Chondrocyte (in vitro differentiated cells): ENCODE measurements at regions not wholly inside any gene's neighbourhood (a gene's known extent, or its start where the extent isn't known, plus 50 kb on each side); places are given as distances from the start of the nearest gene placed in this dataset.
"Not testable (repeated sequence)": the region's sequence is repeated elsewhere in the genome, so short reads cannot be mapped to it uniquely, and the experiment has no call there.

ENCODE experiments used
- DNase-seq: peaks from one replicate; pipeline ENCODE4 v3.0.0; 2021; ENCODE audit warnings: mixed read lengths, low spot score
- H3K27ac Mint-ChIP-seq: one replicate; pipeline ENCODE4 v1.8.0; 2021; ENCODE audit warnings: mild to moderate bottlenecking, moderate library complexity, mixed read lengths; ENCODE audit not compliant: unreplicated experiment
- H3K27me3 Mint-ChIP-seq: 2 replicates; pipeline ENCODE4 v1.8.0; 2021; ENCODE audit warnings: low read depth, mixed read lengths
- H3K36me3 Mint-ChIP-seq: 2 replicates; pipeline ENCODE4 v1.8.0; 2021; ENCODE audit warnings: low read depth, mixed read lengths
- H3K4me1 Mint-ChIP-seq: 2 replicates; pipeline ENCODE4 v1.8.0; 2021; ENCODE audit warnings: low read depth, mild to moderate bottlenecking, mixed read lengths
- H3K4me3 Mint-ChIP-seq: one replicate; pipeline ENCODE4 v1.8.0; 2021; ENCODE audit warnings: mild to moderate bottlenecking, moderate library complexity, mixed read lengths; ENCODE audit not compliant: unreplicated experiment
- H3K9me3 Mint-ChIP-seq: 2 replicates; pipeline ENCODE4 v1.8.0; 2021; ENCODE audit warnings: low read depth, mixed read lengths
- CTCF ChIP-seq: fragments of 200-600 bp; sonication (generic); IDR thresholded peaks from 2 replicates; pipeline ENCODE4 v1.5.0; 2021; ENCODE audit warnings: antibody characterized with exemption, mild to moderate bottlenecking, moderate library complexity

GRCh38 chr1:177669161-177669560, 300.7 kb downstream of the SEC16B start:
- Mint-ChIP-seq H3K4me1 (no peaks in the 10 kb centered on the region), H3K27me3 (no peaks in the 10 kb centered on the region), H3K9me3 (no peaks in the 10 kb centered on the region), H3K27ac (no peak overlapping the region), H3K4me3 (no peak overlapping the region), H3K36me3 (no peaks in the 10 kb centered on the region)
- DNase-seq: no peak
- no peak for TF ChIP-seq CTCF

GRCh38 chr1:177665935-177666334, 303.9 kb downstream of the SEC16B start:
- Mint-ChIP-seq H3K9me3 (peaks cover 3% of the 10 kb centered on the region), H3K27ac (no peak overlapping the region), H3K4me3 (no peak overlapping the region), H3K4me1 (no peaks in the 10 kb centered on the region), H3K27me3 (peaks cover 3% of the 10 kb centered on the region), H3K36me3 (no peaks in the 10 kb centered on the region)
- no peak for DNase-seq
- no peak for TF ChIP-seq CTCF

DNA sequence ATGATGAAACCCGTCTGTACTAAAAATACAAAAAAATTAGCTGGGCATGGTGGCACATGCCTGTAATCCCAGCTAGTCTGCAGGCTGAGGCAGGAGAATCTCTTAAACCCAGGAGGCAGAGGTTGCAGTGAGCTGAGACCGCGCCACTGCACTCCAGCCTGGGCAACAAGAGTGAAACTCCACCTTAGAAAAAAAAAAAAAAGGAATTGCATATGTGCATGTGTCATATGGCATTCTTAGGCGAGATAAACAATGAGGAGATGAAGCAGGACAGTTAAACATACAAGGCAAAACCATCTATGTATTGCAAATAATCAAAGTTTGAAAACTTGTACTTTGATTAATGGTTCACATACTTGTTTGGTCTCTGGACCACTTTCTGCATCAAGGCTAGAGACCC, 305.1 kb downstream of the SEC16B start:
- not testable (repeated sequence) for H3K27me3 Mint-ChIP-seq, H3K27ac Mint-ChIP-seq, H3K9me3 Mint-ChIP-seq, H3K4me3 Mint-ChIP-seq, H3K36me3 Mint-ChIP-seq, DNase-seq, H3K4me1 Mint-ChIP-seq

GRCh38 chr1:177660188-177660587, 309.7 kb downstream of the SEC16B start:
- Mint-ChIP-seq H3K27me3 (peaks cover 16% of the 10 kb centered on the region), H3K4me3 (no peak overlapping the region), H3K36me3 (no peaks in the 10 kb centered on the region), H3K27ac (no peak overlapping the region), H3K9me3 (peaks cover 5% of the 10 kb centered on the region), H3K4me1 (no peaks in the 10 kb centered on the region)
- no peak for DNase-seq
- no peak for TF ChIP-seq CTCF

DNA sequence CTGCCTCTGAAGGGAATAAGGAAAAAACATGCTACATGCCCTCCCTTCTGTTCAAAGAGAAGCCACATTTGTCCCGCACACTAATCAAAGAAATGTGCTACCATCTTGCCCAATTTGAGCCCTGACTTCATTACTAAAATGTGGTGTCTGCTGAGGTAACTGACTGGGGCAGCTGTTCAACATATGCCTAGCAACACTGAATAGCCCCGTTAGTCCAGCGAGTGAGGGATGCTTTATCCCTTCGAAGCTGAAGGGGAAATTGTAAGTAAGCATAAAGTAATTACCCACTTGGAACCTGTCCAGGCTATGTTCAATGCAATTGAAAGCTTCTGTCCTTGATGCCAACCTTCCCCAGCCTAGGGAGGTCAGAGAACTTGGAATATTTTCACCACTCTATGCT, 310.6 kb downstream of the SEC16B start:
- H3K27ac Mint-ChIP-seq: no peak overlapping the region
- no peaks in the 10 kb centered on the region for H3K4me1 Mint-ChIP-seq
- no peak for TF ChIP-seq CTCF
- DNase-seq: no peak
- H3K9me3 Mint-ChIP-seq: peaks cover 5% of the 10 kb centered on the region
- H3K36me3 Mint-ChIP-seq: no peaks in the 10 kb centered on the region
- no peak overlapping the region for H3K4me3 Mint-ChIP-seq
- peaks cover 16% of the 10 kb centered on the region for H3K27me3 Mint-ChIP-seq

- no peak for DNase-seq
- Mint-ChIP-seq H3K4me1 (no peaks in the 10 kb centered on the region), H3K9me3 (peaks cover 5% of the 10 kb centered on the region), H3K27ac (no peak overlapping the region), H3K27me3 (peaks cover 18% of the 10 kb centered on the region), H3K4me3 (no peak overlapping the region), H3K36me3 (no peaks in the 10 kb centered on the region)
- no peak for TF ChIP-seq CTCF
Measured at GRCh38 chr1:177656598-177656997, 313.3 kb downstream of the SEC16B start.
